SK-N-SH treated with all-trans-retinoic acid at 6 μM for 48 hours (cell line): ENCODE measurements at regions not wholly inside any gene's neighbourhood (a gene's known extent, or its start where the extent isn't known, plus 50 kb on each side); places are given as distances from the start of the nearest gene placed in this dataset.

Experiments used
- ESRRG ChIP-seq: fragments of 250-450 bp; sonication (Bioruptor Pico); IDR thresholded peaks from 2 replicates; pipeline ENCODE4 v1.6.1; 2021; ENCODE audit warnings: mild to moderate bottlenecking
- OSR1 ChIP-seq: fragments of 250-450 bp; sonication (Bioruptor Pico); IDR thresholded peaks from 2 replicates; pipeline ENCODE4 v1.8.0; 2022; ENCODE audit warnings: moderate library complexity, mild to moderate bottlenecking, inconsistent platforms
- POU6F1 ChIP-seq: fragments of 250-450 bp; sonication (Bioruptor Pico); IDR thresholded peaks from 2 replicates; pipeline ENCODE4 v1.8.0; 2021; ENCODE audit warnings: low read depth, mild to moderate bottlenecking, moderate library complexity, borderline replicate concordance
- ZNF8 ChIP-seq: fragments of 450-650 bp; formaldehyde crosslinking; IDR thresholded peaks from 2 replicates; pipeline ENCODE4 v1.5.0; 2020; ENCODE audit warnings: mild to moderate bottlenecking, moderate library complexity

- no peak for TF ChIP-seq OSR1 (CRISPR knock-in tag)
- TF ChIP-seq ZNF8 = no peak
- TF ChIP-seq ESRRG (CRISPR knock-in tag) = no peak
- TF ChIP-seq POU6F1 (CRISPR knock-in tag) = no peak
Observed at GRCh38 chr4:79663865-79664264, 255.8 kb upstream of the GK2 start.
